ENCODE measurements at regions not wholly inside any gene's neighbourhood (a gene's known extent, or its start where the extent isn't known, plus 50 kb on each side); places are given as distances from the start of the nearest gene placed in this dataset.

GRCh38 chr6:87946669-87947068 is 101.0 kb upstream of the SPACA1 start:
- no peak overlapping the region for H3K27ac Mint-ChIP-seq
- no peaks in the 10 kb centered on the region for H3K4me1 Mint-ChIP-seq (ENCODE audit: low read depth)
- H3K4me3 Mint-ChIP-seq = no peak overlapping the region
- H3K9me3 Mint-ChIP-seq = no peaks in the 10 kb centered on the region
- no peaks in the 10 kb centered on the region for H3K36me3 Mint-ChIP-seq (ENCODE audit: low read depth)
- H3K27me3 Mint-ChIP-seq (ENCODE audit: low read depth) = peaks cover 15% of the 10 kb centered on the region

- Mint-ChIP-seq H3K4me1 (ENCODE audit: low read depth) (no peaks in the 10 kb centered on the region), H3K36me3 (ENCODE audit: low read depth) (no peaks in the 10 kb centered on the region), H3K9me3 (no peaks in the 10 kb centered on the region), H3K27me3 (ENCODE audit: low read depth) (peaks cover 16% of the 10 kb centered on the region), H3K27ac (no peak overlapping the region), H3K4me3 (no peak overlapping the region)
Measured at GRCh38 chr6:87945966-87946365, 101.7 kb upstream of the SPACA1 start.

GRCh38 chr6:87945181-87945580 is 102.5 kb upstream of the SPACA1 start:
- Mint-ChIP-seq H3K27ac (no peak overlapping the region), H3K4me3 (no peak overlapping the region), H3K27me3 (ENCODE audit: low read depth) (peaks cover 17% of the 10 kb centered on the region), H3K9me3 (no peaks in the 10 kb centered on the region), H3K4me1 (ENCODE audit: low read depth) (no peaks in the 10 kb centered on the region), H3K36me3 (ENCODE audit: low read depth) (no peaks in the 10 kb centered on the region)

- Mint-ChIP-seq H3K27ac (no peak overlapping the region), H3K27me3 (ENCODE audit: low read depth) (peaks cover 23% of the 10 kb centered on the region), H3K4me1 (ENCODE audit: low read depth) (no peaks in the 10 kb centered on the region), H3K4me3 (no peak overlapping the region), H3K9me3 (no peaks in the 10 kb centered on the region), H3K36me3 (ENCODE audit: low read depth) (no peaks in the 10 kb centered on the region)
Measured at GRCh38 chr6:87944541-87944954, 103.1 kb upstream of the SPACA1 start.

GRCh38 chr6:87943191-87943590 is 104.5 kb upstream of the SPACA1 start:
- Mint-ChIP-seq H3K4me1 (ENCODE audit: low read depth) (no peaks in the 10 kb centered on the region), H3K4me3 (no peak overlapping the region), H3K9me3 (no peaks in the 10 kb centered on the region), H3K27ac (no peak overlapping the region), H3K36me3 (ENCODE audit: low read depth) (no peaks in the 10 kb centered on the region), H3K27me3 (ENCODE audit: low read depth) (peaks cover 23% of the 10 kb centered on the region)

- no peaks in the 10 kb centered on the region for H3K9me3 Mint-ChIP-seq
- H3K27me3 Mint-ChIP-seq (ENCODE audit: low read depth) = peaks cover 23% of the 10 kb centered on the region
- H3K27ac Mint-ChIP-seq = no peak overlapping the region
- no peaks in the 10 kb centered on the region for H3K4me1 Mint-ChIP-seq (ENCODE audit: low read depth)
- no peaks in the 10 kb centered on the region for H3K36me3 Mint-ChIP-seq (ENCODE audit: low read depth)
- no peak overlapping the region for H3K4me3 Mint-ChIP-seq
Measured at GRCh38 chr6:87941556-87942358, 105.9 kb upstream of the SPACA1 start.

- Mint-ChIP-seq H3K4me1 (ENCODE audit: low read depth) (no peaks in the 10 kb centered on the region), H3K27ac (no peak overlapping the region), H3K36me3 (ENCODE audit: low read depth) (no peaks in the 10 kb centered on the region), H3K9me3 (no peaks in the 10 kb centered on the region), H3K27me3 (ENCODE audit: low read depth) (peaks cover 23% of the 10 kb centered on the region), H3K4me3 (no peak overlapping the region)
Measured at GRCh38 chr6:87939776-87940175, 107.9 kb upstream of the SPACA1 start.

- H3K27ac Mint-ChIP-seq = no peak overlapping the region
- no peaks in the 10 kb centered on the region for H3K9me3 Mint-ChIP-seq
- no peak overlapping the region for H3K4me3 Mint-ChIP-seq
- H3K4me1 Mint-ChIP-seq (ENCODE audit: low read depth) = no peaks in the 10 kb centered on the region
- no peaks in the 10 kb centered on the region for H3K36me3 Mint-ChIP-seq (ENCODE audit: low read depth)
- peaks cover 15% of the 10 kb centered on the region for H3K27me3 Mint-ChIP-seq (ENCODE audit: low read depth)
Measured at GRCh38 chr6:87938287-87938686, 109.4 kb upstream of the SPACA1 start.

GRCh38 chr6:87936065-87936464 is 111.6 kb upstream of the SPACA1 start:
- H3K36me3 Mint-ChIP-seq (ENCODE audit: low read depth) = no peaks in the 10 kb centered on the region
- no peaks in the 10 kb centered on the region for H3K9me3 Mint-ChIP-seq
- H3K4me3 Mint-ChIP-seq = no peak overlapping the region
- no peaks in the 10 kb centered on the region for H3K4me1 Mint-ChIP-seq (ENCODE audit: low read depth)
- H3K27ac Mint-ChIP-seq = no peak overlapping the region
- H3K27me3 Mint-ChIP-seq (ENCODE audit: low read depth) = peaks cover 7% of the 10 kb centered on the region

- peaks cover 6% of the 10 kb centered on the region for H3K27me3 Mint-ChIP-seq (ENCODE audit: low read depth)
- no peaks in the 10 kb centered on the region for H3K4me1 Mint-ChIP-seq (ENCODE audit: low read depth)
- H3K36me3 Mint-ChIP-seq (ENCODE audit: low read depth) = no peaks in the 10 kb centered on the region
- H3K27ac Mint-ChIP-seq = no peak overlapping the region
- H3K4me3 Mint-ChIP-seq = no peak overlapping the region
- no peaks in the 10 kb centered on the region for H3K9me3 Mint-ChIP-seq
Measured at GRCh38 chr6:87935196-87935595, 112.4 kb upstream of the SPACA1 start.

- Mint-ChIP-seq H3K27ac (no peak overlapping the region), H3K27me3 (ENCODE audit: low read depth) (no peaks in the 10 kb centered on the region), H3K9me3 (no peaks in the 10 kb centered on the region), H3K36me3 (ENCODE audit: low read depth) (no peaks in the 10 kb centered on the region), H3K4me3 (no peak overlapping the region), H3K4me1 (ENCODE audit: low read depth) (no peaks in the 10 kb centered on the region)
Measured at GRCh38 chr6:87932361-87932760, 115.3 kb upstream of the SPACA1 start.

- Mint-ChIP-seq H3K4me3 (no peak overlapping the region), H3K27ac (no peak overlapping the region), H3K9me3 (no peaks in the 10 kb centered on the region), H3K4me1 (ENCODE audit: low read depth) (peaks cover 1% of the 10 kb centered on the region), H3K27me3 (ENCODE audit: low read depth) (no peaks in the 10 kb centered on the region), H3K36me3 (ENCODE audit: low read depth) (no peaks in the 10 kb centered on the region)
Measured at GRCh38 chr6:87929843-87930288, 117.8 kb upstream of the SPACA1 start.

GRCh38 chr6:87926687-87927086 is 121.0 kb upstream of the SPACA1 start:
- no peaks in the 10 kb centered on the region for H3K36me3 Mint-ChIP-seq (ENCODE audit: low read depth)
- no peak overlapping the region for H3K27ac Mint-ChIP-seq
- H3K4me1 Mint-ChIP-seq (ENCODE audit: low read depth) = peaks cover 7% of the 10 kb centered on the region
- no peak overlapping the region for H3K4me3 Mint-ChIP-seq
- H3K9me3 Mint-ChIP-seq = no peaks in the 10 kb centered on the region
- H3K27me3 Mint-ChIP-seq (ENCODE audit: low read depth) = no peaks in the 10 kb centered on the region

GRCh38 chr6:87926072-87926471 is 121.6 kb upstream of the SPACA1 start:
- no peak overlapping the region for H3K4me3 Mint-ChIP-seq
- H3K9me3 Mint-ChIP-seq = no peaks in the 10 kb centered on the region
- H3K36me3 Mint-ChIP-seq (ENCODE audit: low read depth) = no peaks in the 10 kb centered on the region
- H3K4me1 Mint-ChIP-seq (ENCODE audit: low read depth) = peaks cover 7% of the 10 kb centered on the region
- no peak overlapping the region for H3K27ac Mint-ChIP-seq
- H3K27me3 Mint-ChIP-seq (ENCODE audit: low read depth) = peaks cover under 1% of the 10 kb centered on the region

GRCh38 chr6:87925373-87926060 is 122.1 kb upstream of the SPACA1 start:
- H3K27me3 Mint-ChIP-seq (ENCODE audit: low read depth) = peaks cover 6% of the 10 kb centered on the region
- H3K4me3 Mint-ChIP-seq = no peak overlapping the region
- no peak overlapping the region for H3K27ac Mint-ChIP-seq
- H3K9me3 Mint-ChIP-seq = no peaks in the 10 kb centered on the region
- peaks cover 7% of the 10 kb centered on the region for H3K4me1 Mint-ChIP-seq (ENCODE audit: low read depth)
- no peaks in the 10 kb centered on the region for H3K36me3 Mint-ChIP-seq (ENCODE audit: low read depth)

All from T-helper 1 cell treated with Interleukin-12 subunit alpha and Interleukin-12 subunit beta and Interleukin-4 antibody, amounts not matched to agents 30 μg/mL and 1 μg/mL, for 36 hours (primary cell).